ENCODE measurements at regions not wholly inside any gene's neighbourhood (a gene's known extent, or its start where the extent isn't known, plus 50 kb on each side); places are given as distances from the start of the nearest gene placed in this dataset.

DNA sequence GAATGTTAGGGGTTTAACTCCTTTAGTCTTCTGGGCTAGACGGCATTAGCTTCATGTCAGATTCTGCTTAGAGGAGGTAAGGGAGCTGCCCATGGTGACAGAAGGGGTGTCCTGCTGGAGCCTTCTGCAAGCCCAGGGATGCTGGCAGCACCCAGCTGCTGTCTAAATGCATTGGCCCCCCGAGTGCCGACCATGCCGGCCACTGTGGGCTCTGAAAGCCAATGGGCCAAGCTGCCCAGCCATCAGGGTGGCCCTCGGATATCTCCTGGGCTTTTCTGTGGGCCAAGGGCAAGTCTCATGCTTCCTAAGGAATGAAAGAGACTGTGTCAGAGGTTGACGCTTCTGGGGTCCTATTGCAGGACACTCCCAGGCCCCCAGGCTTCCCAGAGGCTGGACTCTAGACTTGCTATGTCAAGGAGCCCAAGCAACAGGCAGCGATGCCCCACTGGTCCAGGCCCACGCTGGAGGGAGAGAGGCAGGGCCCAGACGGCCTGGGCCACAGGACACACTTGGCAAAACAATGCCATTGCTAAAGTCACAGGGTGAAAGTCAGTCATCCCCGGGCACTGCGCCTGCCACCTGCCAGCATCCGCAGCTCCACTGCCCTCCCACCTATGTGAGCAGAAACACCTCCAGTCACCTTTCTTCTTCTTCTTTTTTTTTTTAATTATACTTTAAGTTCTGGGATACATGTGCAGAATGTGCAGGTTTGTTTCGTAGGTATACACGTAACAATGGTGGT, 160.2 kb upstream of the GPR12 start:
- intact Hi-C loops (cut with DNase I), result loop anchor here in 1 of 10 donors (10.0 kb wide), 1 partner anchor 436 kb away; no protein-coding TSS in a partner anchor
- Histone ChIP-seq H3K4me3 (no peak overlapping the region), H3K36me3 (no peaks in the 10 kb centered on the region), H3K27ac (no peak overlapping the region), H3K4me1 (peaks cover 0 to 14% (median 8%) of the 10 kb centered on the region in 9 donors), H3K9me3 (no peaks in the 10 kb centered on the region), H3K27me3 (peaks cover 0 to 36% (median 4%) of the 10 kb centered on the region in 7 donors)
- ATAC-seq (no peak), DNase-seq (no peak)
- TF ChIP-seq, protein P1, sequence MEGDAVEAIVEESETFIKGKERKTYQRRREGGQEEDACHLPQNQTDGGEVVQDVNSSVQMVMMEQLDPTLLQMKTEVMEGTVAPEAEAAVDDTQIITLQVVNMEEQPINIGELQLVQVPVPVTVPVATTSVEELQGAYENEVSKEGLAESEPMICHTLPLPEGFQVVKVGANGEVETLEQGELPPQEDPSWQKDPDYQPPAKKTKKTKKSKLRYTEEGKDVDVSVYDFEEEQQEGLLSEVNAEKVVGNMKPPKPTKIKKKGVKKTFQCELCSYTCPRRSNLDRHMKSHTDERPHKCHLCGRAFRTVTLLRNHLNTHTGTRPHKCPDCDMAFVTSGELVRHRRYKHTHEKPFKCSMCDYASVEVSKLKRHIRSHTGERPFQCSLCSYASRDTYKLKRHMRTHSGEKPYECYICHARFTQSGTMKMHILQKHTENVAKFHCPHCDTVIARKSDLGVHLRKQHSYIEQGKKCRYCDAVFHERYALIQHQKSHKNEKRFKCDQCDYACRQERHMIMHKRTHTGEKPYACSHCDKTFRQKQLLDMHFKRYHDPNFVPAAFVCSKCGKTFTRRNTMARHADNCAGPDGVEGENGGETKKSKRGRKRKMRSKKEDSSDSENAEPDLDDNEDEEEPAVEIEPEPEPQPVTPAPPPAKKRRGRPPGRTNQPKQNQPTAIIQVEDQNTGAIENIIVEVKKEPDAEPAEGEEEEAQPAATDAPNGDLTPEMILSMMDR (IDR thresholded peaks at IDR 0.05), result no peak
- WGBS, 2 donors, result 91 to 92% methylated on average over 14 of the region's 14 CpGs

DNA sequence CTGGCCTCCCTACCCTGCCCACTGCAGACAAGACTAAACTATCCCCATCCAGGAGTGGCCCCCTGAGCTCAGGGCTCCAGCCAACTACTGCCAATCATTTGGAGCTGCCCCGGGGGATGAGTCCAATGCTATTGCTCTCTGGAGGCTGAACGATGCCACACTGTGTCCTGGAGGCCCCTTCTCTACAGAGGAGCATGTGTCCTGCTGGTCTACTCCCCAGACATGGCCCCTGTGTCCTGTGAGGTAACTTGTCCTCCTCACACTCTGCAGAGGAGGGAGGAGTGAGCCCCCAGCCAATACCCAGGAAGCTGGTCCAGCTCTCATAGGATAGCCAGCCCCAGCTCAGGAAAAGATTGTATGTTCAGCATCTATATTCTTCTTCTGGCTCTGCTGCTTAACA, 159.1 kb upstream of the GPR12 start:
- 78 to 79% methylated on average over 2 of the region's 2 CpGs for WGBS, 2 donors
- no peak for DNase-seq
- Histone ChIP-seq H3K36me3 (no peaks in the 10 kb centered on the region), H3K4me3 (no peak overlapping the region), H3K4me1 (peaks cover 0 to 14% (median 8%) of the 10 kb centered on the region in 9 donors), H3K27me3 (peaks cover 0 to 36% (median 4%) of the 10 kb centered on the region in 7 donors), H3K9me3 (no peaks in the 10 kb centered on the region), H3K27ac (no peak overlapping the region)
- ATAC-seq, result no peak
- intact Hi-C loops (cut with DNase I), result loop anchor here in 1 of 10 donors (10.0 kb wide), 1 partner anchor 435 kb away; no protein-coding TSS in a partner anchor
- TF ChIP-seq, protein P1 (IDR thresholded peaks at IDR 0.05), result no peak

DNA sequence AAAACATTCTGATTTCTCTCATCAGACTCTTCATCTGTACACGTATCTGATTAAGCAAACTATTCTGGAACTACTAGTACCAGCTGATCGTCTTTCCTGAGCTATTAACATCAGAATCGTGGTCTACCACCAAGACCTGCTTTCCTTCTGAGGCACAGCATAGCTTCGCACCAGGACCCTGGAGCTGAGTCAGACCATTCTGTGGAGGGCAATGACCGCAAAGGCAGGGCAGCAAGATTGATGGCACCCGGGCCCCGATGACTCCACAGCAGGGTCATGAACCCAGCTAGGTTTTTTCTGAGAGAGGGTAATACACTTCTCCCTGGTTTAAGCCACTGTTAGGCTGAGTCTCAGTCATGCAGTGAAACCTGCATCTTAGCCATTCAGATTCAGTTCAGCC, 158.7 kb upstream of the GPR12 start:
- no peak for DNase-seq
- ATAC-seq, result no peak
- WGBS, 2 donors, result 82 to 85% methylated on average over 7 of the region's 7 CpGs
- Histone ChIP-seq H3K9me3 (no peaks in the 10 kb centered on the region), H3K27ac (no peak overlapping the region), H3K27me3 (peaks cover 0 to 36% (median 4%) of the 10 kb centered on the region in 7 donors), H3K4me3 (no peak overlapping the region), H3K4me1 (peaks cover 0 to 11% (median 8%) of the 10 kb centered on the region in 9 donors), H3K36me3 (no peaks in the 10 kb centered on the region)
- TF ChIP-seq, protein P1 (IDR thresholded peaks at IDR 0.05), result no peak
- intact Hi-C loops (cut with DNase I), result no loop called here

DNA sequence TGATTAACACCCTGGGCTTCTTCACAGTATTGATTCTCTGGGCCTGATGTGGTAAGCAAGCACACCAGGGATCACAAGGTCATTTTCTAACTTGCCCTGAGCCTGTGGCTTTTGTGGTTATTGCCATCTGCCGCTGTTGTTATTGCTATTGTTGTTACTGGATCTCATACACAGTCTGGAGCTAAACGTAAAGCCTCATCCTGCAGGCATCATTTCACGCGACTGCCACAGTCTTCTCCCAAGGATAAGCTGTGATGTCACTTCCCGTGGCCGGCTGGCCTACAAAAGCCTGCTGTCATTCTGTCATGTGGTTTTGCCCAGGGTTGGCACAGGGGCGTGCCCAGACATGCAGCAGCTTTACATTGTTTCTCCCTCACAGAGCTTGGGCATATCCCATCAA, 154.0 kb upstream of the GPR12 start:
- TF ChIP-seq, protein P1 (IDR thresholded peaks at IDR 0.05), result no peak

More for the DNA sequence above, 154.0 kb upstream of the GPR12 start:
- Histone ChIP-seq H3K36me3 (no peaks in the 10 kb centered on the region), H3K27me3 (peaks cover 0 to 12% (median 0%) of the 10 kb centered on the region in 7 donors), H3K4me1 (peaks cover 0 to under 1% (median 0%) of the 10 kb centered on the region in 9 donors), H3K4me3 (no peak overlapping the region), H3K27ac (no peak overlapping the region), H3K9me3 (no peaks in the 10 kb centered on the region)
- WGBS, 2 donors, result 65% methylated on average over 7 of the region's 7 CpGs
- DNase-seq, result no peak
- intact Hi-C loops (cut with DNase I), result no loop called here
- ATAC-seq, result no peak

Measured in heart right ventricle (tissue), 16 donors.